ENCODE measurements at regions not wholly inside any gene's neighbourhood (a gene's known extent, or its start where the extent isn't known, plus 50 kb on each side); places are given as distances from the start of the nearest gene placed in this dataset.
A peak's percentile ranks its signal among the peaks of the same experiment; 100 is the strongest.
"Not testable (repeated sequence)": the region's sequence is repeated elsewhere in the genome, so short reads cannot be mapped to it uniquely, and the experiment has no call there.

DNA sequence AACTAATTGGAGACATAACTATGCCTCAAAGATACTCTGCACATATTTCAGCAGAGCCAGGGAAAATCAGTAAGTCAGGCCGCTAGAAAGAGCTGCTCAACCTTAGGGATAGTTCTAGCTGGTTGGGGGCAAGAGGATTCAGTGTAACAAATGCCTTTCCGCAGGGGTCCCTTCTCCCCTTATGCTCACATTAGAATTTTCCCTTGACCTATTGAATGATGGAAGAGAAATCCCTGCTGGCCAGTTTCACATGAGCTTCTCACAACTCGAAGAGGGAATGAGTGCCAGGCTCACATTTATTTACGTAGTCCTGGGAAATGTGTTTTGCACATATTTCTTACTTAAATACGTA is 66.2 kb upstream of the USP9X start:
- FAIRE-seq (no peak), DNase-seq (ENCODE audit: low read depth) (no peak)
- H3K27me3 ChIP-seq (ENCODE audit: control insufficient read depth, insufficient read depth, low read length) = no peaks in the 10 kb centered on the region
- TF ChIP-seq, protein P1, sequence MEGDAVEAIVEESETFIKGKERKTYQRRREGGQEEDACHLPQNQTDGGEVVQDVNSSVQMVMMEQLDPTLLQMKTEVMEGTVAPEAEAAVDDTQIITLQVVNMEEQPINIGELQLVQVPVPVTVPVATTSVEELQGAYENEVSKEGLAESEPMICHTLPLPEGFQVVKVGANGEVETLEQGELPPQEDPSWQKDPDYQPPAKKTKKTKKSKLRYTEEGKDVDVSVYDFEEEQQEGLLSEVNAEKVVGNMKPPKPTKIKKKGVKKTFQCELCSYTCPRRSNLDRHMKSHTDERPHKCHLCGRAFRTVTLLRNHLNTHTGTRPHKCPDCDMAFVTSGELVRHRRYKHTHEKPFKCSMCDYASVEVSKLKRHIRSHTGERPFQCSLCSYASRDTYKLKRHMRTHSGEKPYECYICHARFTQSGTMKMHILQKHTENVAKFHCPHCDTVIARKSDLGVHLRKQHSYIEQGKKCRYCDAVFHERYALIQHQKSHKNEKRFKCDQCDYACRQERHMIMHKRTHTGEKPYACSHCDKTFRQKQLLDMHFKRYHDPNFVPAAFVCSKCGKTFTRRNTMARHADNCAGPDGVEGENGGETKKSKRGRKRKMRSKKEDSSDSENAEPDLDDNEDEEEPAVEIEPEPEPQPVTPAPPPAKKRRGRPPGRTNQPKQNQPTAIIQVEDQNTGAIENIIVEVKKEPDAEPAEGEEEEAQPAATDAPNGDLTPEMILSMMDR (IDR thresholded peaks at IDR 0.05; ENCODE audit: insufficient read depth, low read length, severe bottlenecking) = no peak
- no peaks in the 10 kb centered on the region for H3K36me3 ChIP-seq (ENCODE audit: control insufficient read depth, insufficient read depth, low read length)
- no peak overlapping the region for H3K4me3 ChIP-seq (ENCODE audit: low read depth, low read length)

DNA sequence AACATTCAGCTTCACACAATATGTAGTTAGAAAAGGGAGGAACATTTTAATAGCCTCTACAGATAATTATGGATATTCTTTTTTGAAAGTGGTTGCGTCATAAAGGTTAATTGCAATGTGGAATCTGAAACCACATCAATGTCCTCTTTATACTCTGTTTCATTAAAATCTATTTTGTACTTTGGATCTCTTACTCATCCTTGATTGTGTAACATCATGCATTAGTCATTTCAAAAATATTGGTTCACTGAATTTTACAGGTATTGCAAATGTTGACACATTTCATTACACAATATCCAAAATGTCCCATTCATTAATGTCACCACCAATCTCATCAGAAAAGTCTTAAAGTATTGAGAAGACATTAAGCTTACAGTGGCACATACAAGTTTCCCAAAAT is 62.7 kb upstream of the USP9X start:
- peak; percentile 84 for DNase-seq (ENCODE audit: low read depth)

GRCh38 chrX:41023098-41023497 is 62.1 kb upstream of the USP9X start:
- DNase-seq (ENCODE audit: low read depth) (no peak), FAIRE-seq (no peak)
- no peak overlapping the region for H3K4me3 ChIP-seq (ENCODE audit: low read depth, low read length)
- no peaks in the 10 kb centered on the region for H3K36me3 ChIP-seq (ENCODE audit: control insufficient read depth, insufficient read depth, low read length)
- no peaks in the 10 kb centered on the region for H3K27me3 ChIP-seq (ENCODE audit: control insufficient read depth, insufficient read depth, low read length)
- TF ChIP-seq, protein P1 (IDR thresholded peaks at IDR 0.05; ENCODE audit: insufficient read depth, low read length, severe bottlenecking) = no peak

More for the DNA sequence above, 62.7 kb upstream of the USP9X start:
- Histone ChIP-seq H3K27me3 (ENCODE audit: control insufficient read depth, insufficient read depth, low read length) (no peaks in the 10 kb centered on the region), H3K4me3 (ENCODE audit: low read depth, low read length) (no peak overlapping the region), H3K36me3 (ENCODE audit: control insufficient read depth, insufficient read depth, low read length) (no peaks in the 10 kb centered on the region)
- TF ChIP-seq, protein P1 (IDR thresholded peaks at IDR 0.05; ENCODE audit: insufficient read depth, low read length, severe bottlenecking) = no peak
- no peak for FAIRE-seq

GRCh38 chrX:41024335-41024734 is 60.9 kb upstream of the USP9X start:
- H3K27me3 ChIP-seq (ENCODE audit: control insufficient read depth, insufficient read depth, low read length); FAIRE-seq; DNase-seq (ENCODE audit: low read depth); H3K36me3 ChIP-seq (ENCODE audit: control insufficient read depth, insufficient read depth, low read length); H3K4me3 ChIP-seq (ENCODE audit: low read depth, low read length): not testable (repeated sequence)

DNA sequence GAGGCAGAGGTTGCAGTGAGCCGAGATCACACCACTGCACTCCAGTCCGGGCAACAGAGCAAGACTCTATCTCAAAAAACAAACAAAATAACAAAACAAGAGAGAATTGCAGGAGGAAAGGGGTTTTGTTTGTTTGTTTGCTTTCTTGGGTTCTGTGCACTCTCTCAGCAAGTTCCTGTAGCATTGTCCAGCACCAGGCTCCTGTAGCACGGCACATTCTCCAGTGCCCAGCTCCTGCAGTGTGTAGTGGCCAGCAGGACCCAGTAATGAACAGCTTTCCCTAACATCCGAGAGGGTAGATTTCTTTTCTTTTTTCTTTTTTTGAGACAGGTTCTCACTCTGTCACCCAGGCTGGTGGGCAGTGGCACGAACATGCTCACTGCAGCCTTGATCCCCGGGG is 60.5 kb upstream of the USP9X start:
- H3K4me3 ChIP-seq (ENCODE audit: low read depth, low read length) = no peak overlapping the region
- TF ChIP-seq, protein P1 (IDR thresholded peaks at IDR 0.05; ENCODE audit: insufficient read depth, low read length, severe bottlenecking) = no peak
- DNase-seq (ENCODE audit: low read depth) = no peak
- FAIRE-seq = no peak
- H3K36me3 ChIP-seq (ENCODE audit: control insufficient read depth, insufficient read depth, low read length) = no peaks in the 10 kb centered on the region
- H3K27me3 ChIP-seq (ENCODE audit: control insufficient read depth, insufficient read depth, low read length) = no peaks in the 10 kb centered on the region

- Histone ChIP-seq H3K36me3 (ENCODE audit: control insufficient read depth, insufficient read depth, low read length) (no peaks in the 10 kb centered on the region), H3K4me3 (ENCODE audit: low read depth, low read length) (no peak overlapping the region), H3K27me3 (ENCODE audit: control insufficient read depth, insufficient read depth, low read length) (no peaks in the 10 kb centered on the region)
- DNase-seq (ENCODE audit: low read depth) (no peak), FAIRE-seq (no peak)
- TF ChIP-seq, protein P1 (IDR thresholded peaks at IDR 0.05; ENCODE audit: insufficient read depth, low read length, severe bottlenecking) = no peak
These were observed 59.1 kb upstream of the USP9X start for GRCh38 chrX:41025926-41026701.
